ENCODE measurements at regions not wholly inside any gene's neighbourhood (a gene's known extent, or its start where the extent isn't known, plus 50 kb on each side); places are given as distances from the start of the nearest gene placed in this dataset.

- Histone ChIP-seq H3K4me3 (no peak overlapping the region), H3K36me3 (no peaks in the 10 kb centered on the region), H3K27me3 (no peaks in the 10 kb centered on the region), H3K27ac (peak overlapping the region; percentile 5; the same call in 1 of the 2 replicates), H3K9me3 (replicated peaks) (no peaks in the 10 kb centered on the region), H3K4me1 (peaks cover 28% of the 10 kb centered on the region)
- peak; percentile 10 to 23 for DNase-seq
Observed at GRCh38 chr14:54106661-54107377, 150.2 kb upstream of the BMP4 start.

- Histone ChIP-seq H3K9me3 (replicated peaks) (no peaks in the 10 kb centered on the region), H3K27me3 (no peaks in the 10 kb centered on the region), H3K27ac (no peak overlapping the region), H3K4me1 (peaks cover 26% of the 10 kb centered on the region), H3K4me3 (no peak overlapping the region), H3K36me3 (no peaks in the 10 kb centered on the region)
- DNase-seq = peak; percentile 55 to 66
Observed at GRCh38 chr14:54108481-54109471, 152.2 kb upstream of the BMP4 start.

GRCh38 chr14:54109521-54110120 lies 153.0 kb upstream of the BMP4 start:
- Histone ChIP-seq H3K27ac (no peak overlapping the region), H3K27me3 (no peaks in the 10 kb centered on the region), H3K9me3 (replicated peaks) (no peaks in the 10 kb centered on the region)

GRCh38 chr14:54114941-54115340 lies 158.3 kb upstream of the BMP4 start:
- Histone ChIP-seq H3K9me3 (replicated peaks) (no peaks in the 10 kb centered on the region), H3K36me3 (no peaks in the 10 kb centered on the region), H3K27ac (no peak overlapping the region), H3K4me1 (no peaks in the 10 kb centered on the region), H3K27me3 (no peaks in the 10 kb centered on the region), H3K4me3 (no peak overlapping the region)
- no peak for DNase-seq

More at GRCh38 chr14:54109521-54110120, 153.0 kb upstream of the BMP4 start:
- H3K4me3 ChIP-seq = no peak overlapping the region
- H3K4me1 ChIP-seq = peaks cover 26% of the 10 kb centered on the region
- no peak for DNase-seq
- no peaks in the 10 kb centered on the region for H3K36me3 ChIP-seq

GRCh38 chr14:54116198-54116885 lies 159.7 kb upstream of the BMP4 start:
- H3K9me3 ChIP-seq (replicated peaks) = no peaks in the 10 kb centered on the region
- no peaks in the 10 kb centered on the region for H3K27me3 ChIP-seq
- no peaks in the 10 kb centered on the region for H3K36me3 ChIP-seq
- H3K27ac ChIP-seq = no peak overlapping the region
- H3K4me3 ChIP-seq = no peak overlapping the region
- no peaks in the 10 kb centered on the region for H3K4me1 ChIP-seq
- no peak for DNase-seq

- Histone ChIP-seq H3K4me3 (no peak overlapping the region), H3K9me3 (replicated peaks) (no peaks in the 10 kb centered on the region), H3K36me3 (no peaks in the 10 kb centered on the region), H3K27me3 (no peaks in the 10 kb centered on the region), H3K27ac (no peak overlapping the region), H3K4me1 (no peaks in the 10 kb centered on the region)
- no peak for DNase-seq
Observed at GRCh38 chr14:54116972-54117371, 160.3 kb upstream of the BMP4 start.

- no peak for DNase-seq
- Histone ChIP-seq H3K36me3 (0 out of 2 replicates have a peak, but pooled peaks cover 2% of the 10 kb centered on the region), H3K4me3 (no peak overlapping the region), H3K9me3 (replicated peaks) (no peaks in the 10 kb centered on the region), H3K27me3 (no peaks in the 10 kb centered on the region), H3K4me1 (no peaks in the 10 kb centered on the region), H3K27ac (no peak overlapping the region)
Observed at GRCh38 chr14:54117396-54117795, 160.8 kb upstream of the BMP4 start.

- Histone ChIP-seq H3K36me3 (0 out of 2 replicates have a peak, but pooled peaks cover 2% of the 10 kb centered on the region), H3K4me3 (no peak overlapping the region), H3K9me3 (replicated peaks) (no peaks in the 10 kb centered on the region), H3K27ac (no peak overlapping the region), H3K27me3 (no peaks in the 10 kb centered on the region), H3K4me1 (no peaks in the 10 kb centered on the region)
- no peak for DNase-seq
Observed at GRCh38 chr14:54117924-54118323, 161.3 kb upstream of the BMP4 start.

- H3K4me3 ChIP-seq = no peak overlapping the region
- no peaks in the 10 kb centered on the region for H3K4me1 ChIP-seq
- H3K27me3 ChIP-seq = no peaks in the 10 kb centered on the region
- no peak for DNase-seq
- H3K36me3 ChIP-seq = 0 out of 2 replicates have a peak, but pooled peaks cover 2% of the 10 kb centered on the region
- no peaks in the 10 kb centered on the region for H3K9me3 ChIP-seq (replicated peaks)
- no peak overlapping the region for H3K27ac ChIP-seq
Observed at GRCh38 chr14:54120260-54120659, 163.6 kb upstream of the BMP4 start.

- Histone ChIP-seq H3K27ac (no peak overlapping the region), H3K4me1 (no peaks in the 10 kb centered on the region), H3K36me3 (0 out of 2 replicates have a peak, but pooled peaks cover 2% of the 10 kb centered on the region), H3K27me3 (no peaks in the 10 kb centered on the region), H3K4me3 (no peak overlapping the region), H3K9me3 (replicated peaks) (no peaks in the 10 kb centered on the region)
- DNase-seq = no peak
Observed at GRCh38 chr14:54121466-54122027, 164.9 kb upstream of the BMP4 start.

GRCh38 chr14:54123841-54124240 lies 167.2 kb upstream of the BMP4 start:
- DNase-seq = no peak
- H3K4me3 ChIP-seq = no peak overlapping the region
- H3K9me3 ChIP-seq (replicated peaks) = no peaks in the 10 kb centered on the region
- H3K27me3 ChIP-seq = no peaks in the 10 kb centered on the region
- no peak overlapping the region for H3K27ac ChIP-seq
- 0 out of 2 replicates have a peak, but pooled peaks cover 2% of the 10 kb centered on the region for H3K36me3 ChIP-seq
- H3K4me1 ChIP-seq = no peaks in the 10 kb centered on the region; the same call in 1 of the 2 replicates

- H3K27ac ChIP-seq = no peak overlapping the region
- no peak overlapping the region for H3K4me3 ChIP-seq
Observed at GRCh38 chr14:54125109-54125508, 168.5 kb upstream of the BMP4 start.

GRCh38 chr14:54126947-54127346 lies 170.3 kb upstream of the BMP4 start:
- H3K4me3 ChIP-seq = no peak overlapping the region
- H3K36me3 ChIP-seq = 0 out of 2 replicates have a peak, but pooled peaks cover 2% of the 10 kb centered on the region
- DNase-seq = no peak
- H3K4me1 ChIP-seq = no peaks in the 10 kb centered on the region; the same call in 1 of the 2 replicates
- H3K27ac ChIP-seq = no peak overlapping the region
- H3K9me3 ChIP-seq (replicated peaks) = 0 out of 2 replicates have a peak, but pooled peaks cover 4% of the 10 kb centered on the region
- H3K27me3 ChIP-seq = no peaks in the 10 kb centered on the region

More at GRCh38 chr14:54125109-54125508, 168.5 kb upstream of the BMP4 start:
- DNase-seq = no peak
- Histone ChIP-seq H3K4me1 (no peaks in the 10 kb centered on the region; the same call in 1 of the 2 replicates), H3K9me3 (replicated peaks) (0 out of 2 replicates have a peak, but pooled peaks cover 4% of the 10 kb centered on the region), H3K36me3 (0 out of 2 replicates have a peak, but pooled peaks cover 2% of the 10 kb centered on the region), H3K27me3 (no peaks in the 10 kb centered on the region)

- H3K4me3 ChIP-seq = no peak overlapping the region
- peak; percentile 12 to 68 for DNase-seq
- no peaks in the 10 kb centered on the region; the same call in 1 of the 2 replicates for H3K4me1 ChIP-seq
- H3K9me3 ChIP-seq (replicated peaks) = 0 out of 2 replicates have a peak, but pooled peaks cover 4% of the 10 kb centered on the region
- no peak overlapping the region for H3K27ac ChIP-seq
- H3K27me3 ChIP-seq = no peaks in the 10 kb centered on the region
- H3K36me3 ChIP-seq = no peaks in the 10 kb centered on the region
Observed at GRCh38 chr14:54127526-54127925, 170.9 kb upstream of the BMP4 start.

All from SJCRH30 (cell line).